Body of pancreas (tissue), 4 donors: ENCODE measurements at regions not wholly inside any gene's neighbourhood (a gene's known extent, or its start where the extent isn't known, plus 50 kb on each side); places are given as distances from the start of the nearest gene placed in this dataset.

Experiments used
- CTCF ChIP-seq, 7 experiments: fragments of 450-650 bp in 4 of 7; fragments of 200-600 bp in 3 of 7; sonication (generic) in 3 of 7; IDR thresholded peaks; one replicate each; pipeline ENCODE4 v1.5.1; 2016 to 2019; ENCODE audit warnings: antibody characterized with exemption in 7 of 7
- POLR2A ChIP-seq, 3 donors: fragments of 450-650 bp; IDR thresholded peaks; one replicate each; pipeline ENCODE4 v1.6.1; 2016; ENCODE audit warnings: antibody characterized with exemption in 3 of 3, mild to moderate bottlenecking in 2 of 3

DNA sequence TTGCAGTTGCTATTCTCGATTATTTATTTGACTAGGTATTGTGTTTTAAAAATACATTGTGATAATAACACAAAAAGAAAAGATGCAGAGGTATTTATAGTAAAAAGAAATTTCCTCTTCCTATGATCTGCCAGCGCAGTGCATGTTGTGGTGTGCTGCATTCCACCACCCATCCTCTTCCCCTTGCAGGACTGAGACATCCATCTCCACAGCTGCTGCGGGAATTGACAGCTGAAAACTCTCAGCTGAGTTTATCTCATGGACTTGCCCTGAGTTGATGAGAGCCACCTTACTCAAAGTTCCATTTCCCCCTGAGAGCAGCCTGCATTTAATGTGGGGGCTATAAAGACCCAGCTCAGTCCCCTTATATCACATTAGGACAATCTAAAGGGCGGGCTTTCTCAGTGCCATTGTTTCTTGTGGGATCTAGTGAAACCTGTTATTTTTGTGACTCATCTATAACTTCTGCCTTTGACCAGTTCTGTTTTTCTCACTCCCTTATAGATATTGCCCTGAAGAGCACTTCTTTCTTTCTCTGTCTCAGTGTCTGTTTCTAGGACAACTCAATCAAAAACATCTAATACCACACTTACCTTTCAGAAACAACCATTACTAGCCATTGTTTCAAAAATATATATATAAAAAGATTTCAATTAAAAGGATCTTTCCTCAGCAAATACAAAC is 698.5 kb downstream of the NR4A2 start:
- TF ChIP-seq CTCF (IDR thresholded peaks at IDR 0.05), result no peak
- TF ChIP-seq POLR2A (IDR thresholded peaks at IDR 0.05), result no peak
